ENCODE measurements at regions not wholly inside any gene's neighbourhood (a gene's known extent, or its start where the extent isn't known, plus 50 kb on each side); places are given as distances from the start of the nearest gene placed in this dataset.

DNA sequence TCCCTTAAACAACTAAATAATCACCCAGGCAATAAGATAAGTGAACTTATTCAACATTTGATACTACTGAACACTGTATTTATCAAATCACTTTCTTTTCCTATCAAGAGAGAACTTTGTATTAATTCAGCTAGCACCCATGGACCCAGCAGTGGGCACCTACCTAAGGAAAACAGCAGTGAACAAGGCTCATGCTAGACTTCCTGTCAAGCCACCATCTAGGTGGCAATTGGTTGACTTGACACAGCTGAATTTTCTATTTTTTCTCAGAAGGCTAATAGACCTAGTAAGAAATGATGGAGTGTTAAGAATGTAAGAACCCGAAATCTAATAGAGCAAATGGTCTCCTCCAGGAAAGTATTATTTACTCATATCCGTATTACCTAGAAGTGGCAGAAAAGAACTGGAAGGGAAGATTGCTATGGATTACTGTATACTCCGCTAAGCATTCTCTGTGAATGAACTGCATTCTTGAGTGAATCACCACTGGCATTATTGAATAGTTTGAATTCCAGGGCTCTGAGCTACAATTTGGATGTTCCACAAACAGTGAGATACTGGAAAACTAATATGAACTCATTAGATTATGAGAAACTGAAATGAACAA is 988.2 kb upstream of the CDH2 start:
- no peak overlapping the region for H3K4me3 ChIP-seq (ENCODE audit: low read depth, poor library complexity, severe bottlenecking)
- DNase-seq (ENCODE audit: low spot score in 2 of 2), result no peak
- WGBS, 2 donors, result 37 to 54% methylated on average over 3 of the region's 3 CpGs
- intact Hi-C loops (cut with DNase I; ENCODE audit: low total_unique reads), result no loop called here
- TF ChIP-seq, protein P1, sequence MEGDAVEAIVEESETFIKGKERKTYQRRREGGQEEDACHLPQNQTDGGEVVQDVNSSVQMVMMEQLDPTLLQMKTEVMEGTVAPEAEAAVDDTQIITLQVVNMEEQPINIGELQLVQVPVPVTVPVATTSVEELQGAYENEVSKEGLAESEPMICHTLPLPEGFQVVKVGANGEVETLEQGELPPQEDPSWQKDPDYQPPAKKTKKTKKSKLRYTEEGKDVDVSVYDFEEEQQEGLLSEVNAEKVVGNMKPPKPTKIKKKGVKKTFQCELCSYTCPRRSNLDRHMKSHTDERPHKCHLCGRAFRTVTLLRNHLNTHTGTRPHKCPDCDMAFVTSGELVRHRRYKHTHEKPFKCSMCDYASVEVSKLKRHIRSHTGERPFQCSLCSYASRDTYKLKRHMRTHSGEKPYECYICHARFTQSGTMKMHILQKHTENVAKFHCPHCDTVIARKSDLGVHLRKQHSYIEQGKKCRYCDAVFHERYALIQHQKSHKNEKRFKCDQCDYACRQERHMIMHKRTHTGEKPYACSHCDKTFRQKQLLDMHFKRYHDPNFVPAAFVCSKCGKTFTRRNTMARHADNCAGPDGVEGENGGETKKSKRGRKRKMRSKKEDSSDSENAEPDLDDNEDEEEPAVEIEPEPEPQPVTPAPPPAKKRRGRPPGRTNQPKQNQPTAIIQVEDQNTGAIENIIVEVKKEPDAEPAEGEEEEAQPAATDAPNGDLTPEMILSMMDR (IDR thresholded peaks at IDR 0.05), result no peak
- no peak for TF ChIP-seq POLR2A (IDR thresholded peaks at IDR 0.05)

DNA sequence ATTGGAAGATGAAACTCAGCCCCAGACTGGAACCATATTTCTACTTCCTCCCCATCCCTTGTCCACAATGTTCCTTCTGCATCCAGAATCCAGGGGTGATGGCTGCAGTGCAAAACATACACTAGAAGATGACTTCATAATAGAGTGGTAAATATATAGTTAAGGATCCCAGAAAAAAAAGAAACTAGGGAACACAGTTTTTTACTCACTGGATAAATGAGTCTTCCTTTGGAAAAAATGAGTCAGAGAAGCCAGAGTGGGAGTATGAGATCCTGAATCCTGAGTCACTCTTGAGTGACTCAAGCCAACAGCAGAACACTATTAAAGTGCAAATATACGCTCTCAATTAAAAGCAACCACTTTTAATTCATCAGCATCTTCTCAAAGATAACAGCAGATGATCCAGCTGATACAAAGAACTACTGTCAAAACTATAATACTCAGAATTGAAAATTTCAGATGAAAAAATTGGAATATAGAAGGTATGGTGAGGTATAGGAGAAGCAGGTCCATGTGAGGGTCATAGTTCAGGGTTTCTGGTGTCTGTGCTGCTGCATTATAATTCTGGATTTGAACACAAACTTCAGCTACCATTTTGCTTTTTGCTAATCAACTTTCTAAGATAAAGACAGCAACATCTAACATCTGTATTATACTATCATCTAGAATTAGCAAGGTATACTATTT is 987.2 kb upstream of the CDH2 start:
- intact Hi-C loops (cut with DNase I; ENCODE audit: low total_unique reads), result no loop called here
- 15 to 30% methylated on average over 1 of the region's 1 CpG for WGBS, 2 donors
- DNase-seq (ENCODE audit: low spot score in 2 of 2), result peak in 1 of 2 donors; percentile 74
- H3K4me3 ChIP-seq (ENCODE audit: low read depth, poor library complexity, severe bottlenecking), result no peak overlapping the region
- TF ChIP-seq, protein P1 (IDR thresholded peaks at IDR 0.05), result no peak
- TF ChIP-seq POLR2A (IDR thresholded peaks at IDR 0.05), result no peak

DNA sequence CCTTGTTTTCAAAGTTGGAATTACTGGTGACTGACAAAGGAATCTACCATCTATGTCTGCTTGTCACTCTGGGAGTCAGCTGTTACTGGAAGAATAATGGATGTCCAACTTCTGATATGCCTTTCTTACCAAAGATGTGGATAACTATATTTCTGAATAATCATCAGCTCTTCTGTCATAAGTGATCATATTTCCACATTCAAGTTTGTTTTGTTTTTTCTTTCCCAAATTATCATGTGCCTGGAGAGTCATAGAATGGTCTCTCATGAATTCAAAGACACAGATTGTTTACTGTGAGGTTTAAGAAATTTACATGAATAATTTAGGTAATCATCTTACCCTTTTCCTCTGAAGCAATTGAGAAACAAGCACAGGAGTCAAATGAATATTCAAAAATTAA is 986.7 kb upstream of the CDH2 start:
- H3K4me3 ChIP-seq (ENCODE audit: low read depth, poor library complexity, severe bottlenecking), result no peak overlapping the region
- TF ChIP-seq POLR2A (IDR thresholded peaks at IDR 0.05), result no peak
- TF ChIP-seq, protein P1 (IDR thresholded peaks at IDR 0.05), result no peak
- intact Hi-C loops (cut with DNase I; ENCODE audit: low total_unique reads), result no loop called here
- DNase-seq (ENCODE audit: low spot score in 2 of 2), result no peak

DNA sequence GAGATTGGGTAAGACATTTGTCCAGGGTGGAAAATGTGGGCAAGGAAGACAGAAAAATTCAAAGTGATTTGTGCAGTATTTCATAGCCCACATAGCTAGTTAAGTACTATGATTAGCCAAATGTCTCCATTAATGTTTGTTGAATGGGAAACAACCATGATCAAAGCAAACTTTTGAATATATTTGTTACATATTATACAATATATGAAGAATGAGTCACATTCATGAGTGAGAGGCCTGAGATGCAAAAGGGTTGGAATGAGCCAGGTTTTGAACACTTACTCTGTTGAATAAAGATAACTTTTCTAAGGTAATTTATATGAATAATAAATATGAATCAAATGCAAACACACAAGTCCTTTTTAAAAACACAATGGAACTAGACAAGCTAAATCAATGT is 984.5 kb upstream of the CDH2 start:
- intact Hi-C loops (cut with DNase I; ENCODE audit: low total_unique reads), result no loop called here
- no peak for DNase-seq (ENCODE audit: low spot score in 2 of 2)
- H3K4me3 ChIP-seq (ENCODE audit: low read depth, poor library complexity, severe bottlenecking), result no peak overlapping the region
- TF ChIP-seq, protein P1 (IDR thresholded peaks at IDR 0.05), result no peak
- no peak for TF ChIP-seq POLR2A (IDR thresholded peaks at IDR 0.05)

DNA sequence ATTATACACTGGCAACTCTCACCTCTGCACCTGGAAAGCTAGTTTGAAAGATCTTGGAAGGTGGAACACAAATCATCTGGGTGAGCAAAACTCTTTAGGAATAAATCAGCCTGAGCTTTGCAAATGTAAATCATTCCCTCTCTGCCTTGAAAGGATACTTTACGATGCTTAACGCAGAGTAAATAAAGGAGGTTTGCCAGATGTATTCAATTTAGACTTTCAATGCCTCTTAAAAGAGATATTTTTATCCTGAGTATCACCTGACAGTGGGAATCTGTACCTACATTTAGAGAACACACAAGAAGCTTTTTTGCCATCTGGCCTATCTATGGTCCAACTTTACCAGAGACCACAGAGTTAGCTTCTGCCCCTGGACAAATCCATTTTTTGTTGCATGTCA is 983.2 kb upstream of the CDH2 start:
- intact Hi-C loops (cut with DNase I; ENCODE audit: low total_unique reads), result no loop called here
- WGBS, 2 donors, result 18 to 22% methylated on average over 2 of the region's 2 CpGs

More for the DNA sequence above, 983.2 kb upstream of the CDH2 start:
- no peak for DNase-seq (ENCODE audit: low spot score in 2 of 2)
- no peak for TF ChIP-seq POLR2A (IDR thresholded peaks at IDR 0.05)
- TF ChIP-seq, protein P1 (IDR thresholded peaks at IDR 0.05), result no peak
- H3K4me3 ChIP-seq (ENCODE audit: low read depth, poor library complexity, severe bottlenecking), result no peak overlapping the region

All from lower leg skin (tissue), 4 donors.